Calu3 (cell line): ENCODE measurements at regions not wholly inside any gene's neighbourhood (a gene's known extent, or its start where the extent isn't known, plus 50 kb on each side); places are given as distances from the start of the nearest gene placed in this dataset.

Source experiments
- BruUV-seq: library from RNA; stranded (reverse); fragments of 400-500 nt; replicated peaks from 2 replicates; lab custom pipeline; 2021; lab: Mats Ljungman, UMichigan
- CTCF ChIA-PET: fragments of 300-600 bp; sonication (Branson Sonifier 250); formaldehyde crosslinking; loops from one replicate; lab custom pipeline; 2022; ENCODE audit warnings: antibody characterized with exemption; lab: Charles Lee
- DNase-seq: peaks from one replicate; pipeline ENCODE4 v3.0.0; 2022
- H3K27ac Mint-ChIP-seq: one replicate; pipeline ENCODE4 v1.8.0; 2022; ENCODE audit warnings: mixed read lengths; ENCODE audit not compliant: unreplicated experiment
- H3K27me3 Mint-ChIP-seq: one replicate; pipeline ENCODE4 v1.8.0; 2022; ENCODE audit warnings: mixed read lengths; ENCODE audit not compliant: unreplicated experiment
- H3K36me3 Mint-ChIP-seq: one replicate; pipeline ENCODE4 v1.8.0; 2022; ENCODE audit warnings: mild to moderate bottlenecking, moderate library complexity, mixed read lengths; ENCODE audit not compliant: insufficient read depth, unreplicated experiment
- H3K4me1 Mint-ChIP-seq: one replicate; pipeline ENCODE4 v1.8.0; 2022; ENCODE audit warnings: mild to moderate bottlenecking, low read depth, mixed read lengths; ENCODE audit not compliant: unreplicated experiment
- H3K4me3 Mint-ChIP-seq: one replicate; pipeline ENCODE4 v1.8.0; 2022; ENCODE audit warnings: mild to moderate bottlenecking, low read depth, moderate library complexity, mixed read lengths; ENCODE audit not compliant: unreplicated experiment
- H3K9me3 Mint-ChIP-seq: one replicate; pipeline ENCODE4 v1.8.0; 2022; ENCODE audit warnings: low read depth, mixed read lengths; ENCODE audit not compliant: unreplicated experiment
- intact Hi-C: fragments of 100-400 bp; cut with micrococcal nuclease; formaldehyde crosslinking; loops from one replicate; pipeline ENCODE4 v1.10.0; 2022; ENCODE audit not compliant: unreplicated experiment
- TF ChIP-seq, protein P1 (sequence below): fragments of 200-600 bp; IDR thresholded peaks from one replicate; pipeline ENCODE4 v1.8.0; 2022; ENCODE audit warnings: antibody characterized with exemption; ENCODE audit not compliant: unreplicated experiment

DNA sequence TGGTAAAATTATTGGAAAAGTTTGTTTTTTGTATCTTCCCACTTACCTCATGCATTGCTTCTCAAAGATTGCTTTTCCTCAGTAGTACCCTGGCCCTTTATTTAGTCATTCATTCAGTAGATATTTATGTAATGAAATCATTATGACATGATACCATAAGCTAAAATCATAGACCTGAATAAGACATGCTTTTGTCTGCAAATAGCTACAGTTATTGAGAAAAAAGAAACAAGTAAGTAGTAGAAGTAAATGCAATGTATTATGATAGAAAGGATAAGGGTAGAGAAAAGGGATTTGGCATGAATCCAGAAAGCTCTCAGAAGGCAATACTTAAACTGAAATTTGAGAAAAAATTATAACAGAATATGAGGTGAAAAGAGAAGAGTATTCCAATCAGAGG, 352.5 kb downstream of the GPM6A start:
- CTCF ChIA-PET = interaction anchor here (0.6 kb wide), 1 partner anchor 11 kb away, joined by 4 read pairs; no protein-coding TSS in a partner anchor
- Mint-ChIP-seq H3K4me1 (peaks cover 10% of the 10 kb centered on the region), H3K9me3 (no peaks in the 10 kb centered on the region), H3K27ac (peak overlapping the region; percentile 9), H3K36me3 (no peaks in the 10 kb centered on the region), H3K4me3 (no peak overlapping the region), H3K27me3 (no peaks in the 10 kb centered on the region)
- intact Hi-C loops = loop anchor here (10.0 kb wide), 1 partner anchor 585 kb away; no protein-coding TSS in a partner anchor
- no peak for DNase-seq
- TF ChIP-seq, protein P1, sequence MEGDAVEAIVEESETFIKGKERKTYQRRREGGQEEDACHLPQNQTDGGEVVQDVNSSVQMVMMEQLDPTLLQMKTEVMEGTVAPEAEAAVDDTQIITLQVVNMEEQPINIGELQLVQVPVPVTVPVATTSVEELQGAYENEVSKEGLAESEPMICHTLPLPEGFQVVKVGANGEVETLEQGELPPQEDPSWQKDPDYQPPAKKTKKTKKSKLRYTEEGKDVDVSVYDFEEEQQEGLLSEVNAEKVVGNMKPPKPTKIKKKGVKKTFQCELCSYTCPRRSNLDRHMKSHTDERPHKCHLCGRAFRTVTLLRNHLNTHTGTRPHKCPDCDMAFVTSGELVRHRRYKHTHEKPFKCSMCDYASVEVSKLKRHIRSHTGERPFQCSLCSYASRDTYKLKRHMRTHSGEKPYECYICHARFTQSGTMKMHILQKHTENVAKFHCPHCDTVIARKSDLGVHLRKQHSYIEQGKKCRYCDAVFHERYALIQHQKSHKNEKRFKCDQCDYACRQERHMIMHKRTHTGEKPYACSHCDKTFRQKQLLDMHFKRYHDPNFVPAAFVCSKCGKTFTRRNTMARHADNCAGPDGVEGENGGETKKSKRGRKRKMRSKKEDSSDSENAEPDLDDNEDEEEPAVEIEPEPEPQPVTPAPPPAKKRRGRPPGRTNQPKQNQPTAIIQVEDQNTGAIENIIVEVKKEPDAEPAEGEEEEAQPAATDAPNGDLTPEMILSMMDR = no peak
- no TSS peak for BruUV-seq

DNA sequence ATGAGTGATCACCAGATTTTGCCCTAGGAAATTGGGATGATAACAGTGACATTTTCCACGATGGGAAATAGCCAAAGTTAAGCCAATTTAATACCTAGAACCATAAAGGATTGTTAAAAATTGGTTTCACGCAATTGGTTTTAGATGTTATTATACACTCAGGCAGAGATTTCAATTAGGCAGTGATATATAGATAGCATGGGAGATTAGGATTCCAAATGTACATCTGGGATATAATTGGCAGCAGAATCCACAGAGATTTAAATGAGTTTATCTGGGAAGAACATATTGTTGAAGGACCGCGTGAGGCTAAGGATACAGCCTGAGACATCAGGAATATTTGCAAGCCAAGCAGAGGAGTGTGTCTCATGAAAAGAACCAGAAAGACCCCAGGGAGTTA, 351.6 kb downstream of the GPM6A start:
- H3K27me3 Mint-ChIP-seq = no peaks in the 10 kb centered on the region
- no peak overlapping the region for H3K27ac Mint-ChIP-seq
- CTCF ChIA-PET = no interaction called here
- no TSS peak for BruUV-seq
- no peaks in the 10 kb centered on the region for H3K9me3 Mint-ChIP-seq
- intact Hi-C loops = no loop called here
- DNase-seq = no peak
- TF ChIP-seq, protein P1 = no peak
- H3K4me1 Mint-ChIP-seq = peaks cover 10% of the 10 kb centered on the region
- no peak overlapping the region for H3K4me3 Mint-ChIP-seq
- H3K36me3 Mint-ChIP-seq = no peaks in the 10 kb centered on the region

GRCh38 chr4:175469514-175469913, 342.6 kb downstream of the GPM6A start:
- Mint-ChIP-seq H3K27ac (no peak overlapping the region), H3K36me3 (no peaks in the 10 kb centered on the region), H3K4me3 (no peak overlapping the region), H3K9me3 (peaks cover 9% of the 10 kb centered on the region), H3K4me1 (peaks cover 12% of the 10 kb centered on the region), H3K27me3 (no peaks in the 10 kb centered on the region)
- intact Hi-C loops = no loop called here
- BruUV-seq = no TSS peak
- no peak for DNase-seq
- CTCF ChIA-PET = no interaction called here
- TF ChIP-seq, protein P1 = no peak

DNA sequence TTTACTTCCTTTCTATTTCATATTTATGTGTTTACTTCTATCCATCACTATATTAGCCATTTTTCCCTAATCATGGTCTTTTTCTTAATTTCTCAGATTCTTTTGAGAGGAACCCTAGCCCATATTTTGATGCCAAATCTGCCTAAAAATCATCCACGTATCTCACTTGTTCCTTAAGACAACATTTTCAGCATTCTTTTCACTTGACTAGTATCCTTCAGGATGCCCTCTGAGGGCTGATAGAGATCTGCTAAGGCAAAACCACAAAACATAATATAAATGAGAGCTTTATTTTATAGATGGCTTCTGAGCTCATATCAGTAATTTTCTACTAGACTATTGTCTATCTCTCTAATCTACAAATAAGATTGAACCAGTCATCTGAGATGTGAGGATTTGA, 341.9 kb downstream of the GPM6A start:
- H3K27ac Mint-ChIP-seq = peak overlapping the region; percentile 48
- no peaks in the 10 kb centered on the region for H3K36me3 Mint-ChIP-seq
- H3K9me3 Mint-ChIP-seq = peaks cover 9% of the 10 kb centered on the region
- BruUV-seq = no TSS peak
- no peaks in the 10 kb centered on the region for H3K27me3 Mint-ChIP-seq
- intact Hi-C loops = no loop called here
- H3K4me3 Mint-ChIP-seq = no peak overlapping the region
- TF ChIP-seq, protein P1 = no peak
- H3K4me1 Mint-ChIP-seq = peaks cover 12% of the 10 kb centered on the region
- no peak for DNase-seq
- CTCF ChIA-PET = interaction anchor here (0.6 kb wide), 1 partner anchor 61 kb away, joined by 5 read pairs; no protein-coding TSS in a partner anchor
